ENCODE measurements at regions not wholly inside any gene's neighbourhood (a gene's known extent, or its start where the extent isn't known, plus 50 kb on each side); places are given as distances from the start of the nearest gene placed in this dataset.

DNA sequence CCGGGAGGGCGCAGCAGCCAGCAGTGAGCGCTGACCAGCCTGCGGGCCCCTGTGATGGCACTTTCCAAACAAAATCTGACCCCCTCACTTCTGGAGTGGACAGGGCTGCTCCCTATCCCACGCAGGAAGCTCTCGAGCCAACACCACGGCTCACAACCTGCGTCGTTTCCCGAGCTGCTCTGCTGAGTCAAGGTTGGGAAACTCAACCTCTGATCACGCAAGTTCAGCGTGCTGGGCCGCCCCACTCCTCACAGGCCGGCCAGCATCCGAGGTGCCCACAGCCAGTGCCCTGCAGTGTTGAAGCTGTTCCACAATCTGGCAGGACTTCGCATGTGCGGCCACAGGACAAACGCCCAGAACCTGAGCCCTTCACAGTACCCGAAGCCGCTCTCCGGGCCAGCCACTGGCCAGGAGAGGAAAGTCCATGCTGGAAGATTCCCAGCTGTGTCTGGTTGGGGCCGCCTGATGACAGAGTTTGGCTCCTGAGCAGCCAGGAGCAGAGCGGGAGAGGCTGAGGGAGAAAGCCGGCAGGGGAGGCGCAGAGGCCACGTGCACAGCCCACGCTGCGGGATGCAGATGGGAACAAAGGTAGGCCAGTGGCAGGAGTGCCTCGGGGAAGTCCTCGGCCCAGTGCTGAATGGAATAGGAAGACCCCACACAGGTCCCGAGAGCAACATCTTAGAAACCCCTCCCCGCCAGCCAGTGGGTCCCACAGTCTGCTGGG is 263.3 kb upstream of the TCERG1L start:
- H3K9ac ChIP-seq (replicated peaks; ENCODE audit: extremely low read depth, insufficient read depth, low read length), result no peak overlapping the region
- H3K4me3 ChIP-seq (replicated peaks in 1 of 3; ENCODE audit: insufficient read depth in 1 of 3, low read depth in 1 of 3, low read length in 3 of 3), result no peak overlapping the region
- H3K79me2 ChIP-seq (ENCODE audit: control insufficient read depth, insufficient read depth, low read length), result no peaks in the 10 kb centered on the region
- no peaks in the 10 kb centered on the region for H3K36me3 ChIP-seq (ENCODE audit: control insufficient read depth in 2 of 2, extremely low read depth in 1 of 2, insufficient read depth in 2 of 2, low read length in 2 of 2)
- no peaks in the 10 kb centered on the region for H3K4me1 ChIP-seq (ENCODE audit: control insufficient read depth, extremely low read depth, insufficient read depth, low read length)
- intact Hi-C loops (cut with micrococcal nuclease), result no loop called here
- H4K20me1 ChIP-seq (replicated peaks; ENCODE audit: control insufficient read depth, extremely low read depth, insufficient read depth, low read length), result no peaks in the 10 kb centered on the region
- H3K9me3 ChIP-seq (replicated peaks; ENCODE audit: control insufficient read depth, insufficient read depth, low read length), result peaks cover 2% of the 10 kb centered on the region
- ChIA-PET POLR2A (no interaction called here), CTCF (no interaction called here)
- H2AFZ ChIP-seq (ENCODE audit: low read depth, low read length), result no peak overlapping the region
- no peaks in the 10 kb centered on the region for H3K27me3 ChIP-seq (ENCODE audit: control insufficient read depth in 2 of 2, insufficient read depth in 2 of 2, low read length in 2 of 2)
- H3K27ac ChIP-seq (ENCODE audit: insufficient read depth, low read depth, low read length), result no peak overlapping the region
- TF ChIP-seq MYC (IDR thresholded peaks at IDR 0.05; ENCODE audit: low read depth, low read length), result no peak
- no peak for TF ChIP-seq GATA2 (IDR thresholded peaks at IDR 0.05; ENCODE audit: insufficient read depth, insufficient read length, low read depth, low read length)
- no peak for TF ChIP-seq MAX (IDR thresholded peaks at IDR 0.05; ENCODE audit: insufficient read depth, insufficient read length)
- TF ChIP-seq, protein P1, sequence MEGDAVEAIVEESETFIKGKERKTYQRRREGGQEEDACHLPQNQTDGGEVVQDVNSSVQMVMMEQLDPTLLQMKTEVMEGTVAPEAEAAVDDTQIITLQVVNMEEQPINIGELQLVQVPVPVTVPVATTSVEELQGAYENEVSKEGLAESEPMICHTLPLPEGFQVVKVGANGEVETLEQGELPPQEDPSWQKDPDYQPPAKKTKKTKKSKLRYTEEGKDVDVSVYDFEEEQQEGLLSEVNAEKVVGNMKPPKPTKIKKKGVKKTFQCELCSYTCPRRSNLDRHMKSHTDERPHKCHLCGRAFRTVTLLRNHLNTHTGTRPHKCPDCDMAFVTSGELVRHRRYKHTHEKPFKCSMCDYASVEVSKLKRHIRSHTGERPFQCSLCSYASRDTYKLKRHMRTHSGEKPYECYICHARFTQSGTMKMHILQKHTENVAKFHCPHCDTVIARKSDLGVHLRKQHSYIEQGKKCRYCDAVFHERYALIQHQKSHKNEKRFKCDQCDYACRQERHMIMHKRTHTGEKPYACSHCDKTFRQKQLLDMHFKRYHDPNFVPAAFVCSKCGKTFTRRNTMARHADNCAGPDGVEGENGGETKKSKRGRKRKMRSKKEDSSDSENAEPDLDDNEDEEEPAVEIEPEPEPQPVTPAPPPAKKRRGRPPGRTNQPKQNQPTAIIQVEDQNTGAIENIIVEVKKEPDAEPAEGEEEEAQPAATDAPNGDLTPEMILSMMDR (IDR thresholded peaks at IDR 0.05; ENCODE audit: extremely low read depth in 1 of 2, insufficient read depth in 1 of 2, low read depth in 1 of 2, low read length in 2 of 2), result no peak
- DNase-seq (ENCODE audit: low read depth, low spot score), result no peak
- dilution Hi-C loops (cut with MboI; ENCODE audit: extremely low pct_ligation_motif_present, low sequenced_read_pairs), result no loop called here
- H3K9me1 ChIP-seq (replicated peaks; ENCODE audit: control insufficient read depth, extremely low read depth, insufficient read depth, low read length), result no peaks in the 10 kb centered on the region
- BruUV-seq (replicated peaks), result no TSS peak
- no peak for FAIRE-seq
- H3K4me2 ChIP-seq (ENCODE audit: insufficient read depth, low read length), result no peak overlapping the region

- no peak overlapping the region for H3K9ac ChIP-seq (replicated peaks; ENCODE audit: extremely low read depth, insufficient read depth, low read length)
- no peaks in the 10 kb centered on the region for H3K79me2 ChIP-seq (ENCODE audit: control insufficient read depth, insufficient read depth, low read length)
- no peaks in the 10 kb centered on the region for H3K36me3 ChIP-seq (ENCODE audit: control insufficient read depth in 2 of 2, extremely low read depth in 1 of 2, insufficient read depth in 2 of 2, low read length in 2 of 2)
- H3K27me3 ChIP-seq (ENCODE audit: control insufficient read depth in 2 of 2, insufficient read depth in 2 of 2, low read length in 2 of 2), result no peaks in the 10 kb centered on the region
- H3K4me1 ChIP-seq (ENCODE audit: control insufficient read depth, extremely low read depth, insufficient read depth, low read length), result no peaks in the 10 kb centered on the region
- dilution Hi-C loops (cut with MboI; ENCODE audit: extremely low pct_ligation_motif_present, low sequenced_read_pairs) (no loop called here), intact Hi-C loops (cut with micrococcal nuclease) (no loop called here)
- BruUV-seq (replicated peaks), result no TSS peak
- no peak overlapping the region for H3K4me3 ChIP-seq (replicated peaks in 1 of 3; ENCODE audit: insufficient read depth in 1 of 3, low read depth in 1 of 3, low read length in 3 of 3)
- H3K4me2 ChIP-seq (ENCODE audit: insufficient read depth, low read length), result no peak overlapping the region
- ChIA-PET POLR2A (no interaction called here), CTCF (no interaction called here)
- DNase-seq (ENCODE audit: low read depth, low spot score), result no peak
- no peaks in the 10 kb centered on the region for H4K20me1 ChIP-seq (replicated peaks; ENCODE audit: control insufficient read depth, extremely low read depth, insufficient read depth, low read length)
- H3K27ac ChIP-seq (ENCODE audit: insufficient read depth, low read depth, low read length), result no peak overlapping the region
- H3K9me3 ChIP-seq (replicated peaks; ENCODE audit: control insufficient read depth, insufficient read depth, low read length), result peaks cover 4% of the 10 kb centered on the region
- H2AFZ ChIP-seq (ENCODE audit: low read depth, low read length), result no peak overlapping the region
- no peak for TF ChIP-seq MAX (IDR thresholded peaks at IDR 0.05; ENCODE audit: insufficient read depth, insufficient read length)
- TF ChIP-seq FOS (IDR thresholded peaks at IDR 0.05; ENCODE audit: borderline replicate concordance, insufficient read depth, low read length), result no peak
- TF ChIP-seq POLR2A (IDR thresholded peaks at IDR 0.05; ENCODE audit: low read depth, low read length), result no peak
- TF ChIP-seq MYC (IDR thresholded peaks at IDR 0.05; ENCODE audit: low read depth, low read length), result no peak
- no peak for TF ChIP-seq POLR2AphosphoS5 (IDR thresholded peaks at IDR 0.05; ENCODE audit: insufficient read depth, low read depth, low read length)
- TF ChIP-seq, protein P1 (IDR thresholded peaks at IDR 0.05; ENCODE audit: extremely low read depth in 1 of 2, insufficient read depth in 1 of 2, low read depth in 1 of 2, low read length in 2 of 2), result no peak
- no peak for TF ChIP-seq GATA2 (IDR thresholded peaks at IDR 0.05; ENCODE audit: insufficient read depth, insufficient read length, low read depth, low read length)
- no peaks in the 10 kb centered on the region for H3K9me1 ChIP-seq (replicated peaks; ENCODE audit: control insufficient read depth, extremely low read depth, insufficient read depth, low read length)
- no peak for FAIRE-seq
These were observed 264.4 kb upstream of the TCERG1L start for GRCh38 chr10:131575877-131576276.
